OCI-M1 (cell line): ENCODE measurements at regions not wholly inside any gene's neighbourhood (a gene's known extent, or its start where the extent isn't known, plus 50 kb on each side); places are given as distances from the start of the nearest gene placed in this dataset.
A peak's percentile ranks its signal among the peaks of the same experiment; 100 is the strongest.

Source experiments
- DNase-seq: peaks from one replicate; lab custom pipeline; 2025; lab: John Stamatoyannopoulos, UW

DNA sequence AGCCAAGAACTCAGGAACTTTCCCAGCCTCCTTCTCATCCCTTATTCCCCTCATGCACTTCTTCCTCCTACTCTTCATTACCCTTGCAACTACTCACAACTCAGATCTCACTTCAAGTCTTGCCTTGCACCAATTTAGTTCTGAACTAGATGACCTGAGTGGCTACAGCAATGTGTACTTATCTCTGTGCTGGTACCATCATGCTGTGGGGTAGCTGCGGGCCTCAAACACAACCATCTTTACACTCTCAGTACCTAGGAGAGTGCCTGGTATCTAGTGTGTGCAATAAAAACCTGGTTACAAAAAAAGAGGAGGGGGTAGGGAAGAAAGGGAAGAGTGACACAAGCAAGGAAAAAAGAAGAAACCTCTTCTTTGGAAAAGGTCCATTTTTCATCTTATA, 219.0 kb downstream of the SPTSSA start:
- no peak for DNase-seq

DNA sequence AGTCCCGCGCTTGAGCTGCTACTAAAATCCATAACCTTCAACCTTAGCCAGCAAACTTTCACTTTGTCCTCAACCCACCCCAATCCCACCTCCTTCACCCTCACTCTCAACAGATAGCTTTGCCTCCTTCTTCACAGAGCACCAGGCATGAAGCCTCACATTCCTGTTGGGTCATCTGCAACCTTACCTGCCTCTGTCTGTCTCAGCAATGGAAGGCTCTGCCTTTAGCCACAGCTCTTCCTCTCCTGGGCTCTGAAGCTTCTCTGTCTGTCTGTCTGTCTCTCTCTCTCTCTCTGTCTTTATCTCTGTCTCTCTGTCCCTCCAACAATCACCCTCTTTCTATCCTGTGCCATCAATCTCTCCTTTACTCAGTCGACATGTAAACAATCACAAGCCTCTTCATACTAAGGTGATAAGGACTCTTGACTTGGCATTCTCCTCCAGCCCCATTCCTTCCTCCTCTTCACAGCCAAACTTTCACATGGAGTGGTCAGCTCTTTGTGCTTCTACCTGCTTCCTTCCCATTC, 220.8 kb downstream of the SPTSSA start:
- DNase-seq, result no peak

DNA sequence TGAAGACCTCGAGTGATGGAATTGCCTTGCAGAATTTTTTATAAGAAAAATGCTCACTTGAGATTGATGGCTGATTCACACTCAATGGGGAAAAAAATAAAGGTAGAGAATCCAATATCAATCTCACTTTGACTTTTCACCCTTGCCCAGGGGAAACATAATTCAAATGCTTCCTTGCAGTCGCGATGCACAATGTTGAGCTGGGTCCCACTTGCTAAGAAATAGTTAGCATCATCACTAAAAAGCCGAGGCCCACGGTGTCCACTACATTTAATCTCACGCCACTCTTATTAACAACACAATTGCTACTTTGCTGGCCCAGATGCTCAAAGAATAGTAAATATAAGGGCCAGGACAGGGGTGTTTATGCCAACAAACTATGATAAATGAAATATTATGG, 223.4 kb downstream of the SPTSSA start:
- DNase-seq, result no peak

DNA sequence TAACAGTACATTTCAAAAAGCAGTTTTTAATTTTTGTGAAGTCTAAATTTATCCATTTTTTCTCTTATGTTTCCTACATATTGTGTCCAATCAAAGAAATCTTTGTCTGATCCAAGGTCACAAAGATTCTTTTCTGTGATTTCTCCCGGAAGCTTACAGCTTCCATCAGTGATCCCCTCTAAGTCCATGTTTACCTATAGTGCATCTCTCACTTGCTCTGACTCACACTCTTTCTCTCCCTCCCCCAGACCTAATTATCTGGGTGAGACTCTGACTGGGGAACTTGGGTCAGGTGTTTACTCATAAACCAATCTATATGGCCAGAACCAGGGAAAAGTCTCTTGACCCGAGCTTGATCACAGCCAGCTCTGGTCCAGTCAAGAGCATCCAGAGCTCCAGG, 224.4 kb downstream of the SPTSSA start:
- DNase-seq, result no peak

DNA sequence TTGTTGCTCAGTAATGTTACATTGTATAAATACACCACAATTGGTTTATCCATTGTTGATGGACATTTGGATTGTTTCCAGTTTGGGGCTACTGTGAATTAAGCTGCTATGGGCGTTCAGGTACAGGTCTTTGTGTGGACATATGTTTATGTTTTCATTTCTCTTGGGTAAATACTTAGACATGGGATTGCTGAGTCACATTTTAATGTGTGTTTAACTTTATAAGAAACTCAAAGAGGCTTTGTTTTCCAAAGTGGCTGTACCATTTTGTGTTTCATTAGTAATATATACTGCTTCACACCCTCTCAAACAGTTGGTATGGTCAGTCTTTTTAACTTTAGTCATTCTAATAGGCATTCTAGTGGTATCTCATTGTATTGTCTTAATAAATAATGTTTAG, 225.0 kb downstream of the SPTSSA start:
- DNase-seq, result no peak

DNA sequence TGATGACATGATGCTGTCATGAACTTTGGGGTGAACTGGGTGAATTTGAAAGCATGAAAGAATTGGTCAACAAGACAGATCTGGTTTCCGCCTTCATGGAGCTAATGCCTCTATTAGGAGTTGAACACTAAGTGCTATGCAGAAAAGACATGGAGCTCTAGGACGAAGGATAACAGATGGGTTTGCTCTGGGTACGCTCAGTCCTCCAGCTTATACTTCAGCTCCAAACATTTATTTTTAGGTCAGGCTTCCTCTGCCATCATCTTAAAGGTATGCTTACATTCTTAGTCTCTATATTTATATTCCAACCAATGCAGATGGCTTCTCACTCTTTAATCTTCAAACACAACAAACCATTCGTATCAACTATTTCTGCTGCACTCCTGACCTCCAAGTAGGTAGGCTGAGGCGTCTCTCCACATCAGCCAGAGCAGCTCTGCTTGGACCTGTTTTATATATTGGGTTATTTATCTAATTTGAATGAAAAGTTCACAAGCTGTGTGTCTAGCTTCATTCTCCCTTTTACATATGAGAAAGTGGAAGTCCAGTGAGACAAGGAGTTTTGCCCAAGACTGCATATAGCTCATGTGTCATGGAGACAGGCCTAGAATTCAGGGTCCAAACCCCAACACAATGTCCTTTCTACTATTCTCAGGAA, 226.3 kb downstream of the SPTSSA start:
- DNase-seq, result no peak

DNA sequence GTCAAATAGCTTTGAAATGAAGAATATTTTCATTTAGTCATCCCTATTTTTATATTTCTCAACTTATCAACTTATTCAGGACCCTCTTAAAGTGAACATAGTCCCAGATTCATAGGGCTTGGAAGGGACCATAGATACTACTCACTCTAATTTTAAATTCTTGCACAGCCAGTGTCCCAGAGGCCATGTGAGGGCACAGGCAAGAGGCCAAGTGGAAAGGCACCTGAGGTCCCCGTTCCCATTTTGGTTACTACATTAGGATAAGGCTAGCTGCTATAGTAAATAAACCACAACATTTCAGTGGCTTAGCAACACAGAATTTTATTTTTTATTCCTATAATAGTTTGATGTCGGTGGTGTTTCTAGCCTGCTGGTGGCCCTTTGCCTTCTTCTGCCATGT, 227.8 kb downstream of the SPTSSA start:
- DNase-seq, result no peak

DNA sequence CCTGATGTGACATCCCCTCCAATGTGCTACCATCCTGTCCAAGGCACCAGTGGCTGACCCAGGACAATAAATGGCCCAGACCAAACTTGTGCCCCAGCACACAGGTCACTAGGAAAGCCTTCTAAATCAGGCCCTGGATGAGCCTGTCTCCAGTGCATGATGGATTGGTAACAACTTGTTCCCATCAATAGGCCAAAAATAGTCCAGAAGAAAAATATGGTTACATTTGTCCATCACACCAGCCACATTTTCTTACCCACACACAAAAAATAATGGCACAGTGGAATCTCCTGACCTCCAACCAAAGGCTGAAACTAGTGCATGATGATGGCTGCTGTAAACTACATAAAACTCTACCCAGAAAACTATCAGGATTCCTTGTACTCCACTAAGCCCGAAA, 228.4 kb downstream of the SPTSSA start:
- DNase-seq, result no peak

DNA sequence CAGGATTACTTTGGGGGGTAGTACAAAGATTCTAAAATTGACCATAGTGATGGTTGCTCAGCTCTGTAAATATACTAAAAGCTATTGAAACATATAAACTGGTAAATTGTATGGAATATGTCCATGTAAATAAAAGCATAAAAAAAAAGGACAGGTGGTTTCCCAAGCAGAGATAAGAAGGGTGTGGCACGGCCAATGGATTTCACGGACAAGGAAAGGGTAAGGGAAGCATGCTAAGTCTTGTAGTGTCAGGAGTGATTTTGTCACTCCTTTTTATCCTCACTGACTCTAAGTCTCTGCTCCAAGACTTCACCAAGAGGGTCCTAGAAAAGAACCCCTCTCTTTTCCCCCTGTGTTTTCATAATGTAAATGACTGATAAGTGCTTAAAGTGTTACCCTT, 229.2 kb downstream of the SPTSSA start:
- DNase-seq, result no peak

DNA sequence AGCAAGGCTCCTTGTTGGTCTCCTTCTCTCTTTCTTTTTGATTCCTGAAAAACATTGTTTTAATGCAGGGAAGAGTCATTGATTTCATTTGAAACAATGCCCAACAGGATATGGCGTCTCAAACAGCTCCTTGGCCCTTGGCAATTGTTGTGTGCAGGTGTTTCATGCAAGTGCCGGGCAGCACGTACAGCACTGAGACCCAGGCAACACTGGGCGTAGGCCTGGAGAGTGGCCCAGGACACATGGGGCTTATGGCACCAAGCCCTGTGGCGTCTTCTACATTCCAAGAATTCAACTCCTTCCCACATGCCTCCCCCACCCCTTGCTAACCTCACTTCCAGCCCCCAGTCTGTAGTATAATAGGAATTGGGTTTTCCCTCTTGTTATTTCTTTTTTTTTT, 230.4 kb downstream of the SPTSSA start:
- no peak for DNase-seq

DNA sequence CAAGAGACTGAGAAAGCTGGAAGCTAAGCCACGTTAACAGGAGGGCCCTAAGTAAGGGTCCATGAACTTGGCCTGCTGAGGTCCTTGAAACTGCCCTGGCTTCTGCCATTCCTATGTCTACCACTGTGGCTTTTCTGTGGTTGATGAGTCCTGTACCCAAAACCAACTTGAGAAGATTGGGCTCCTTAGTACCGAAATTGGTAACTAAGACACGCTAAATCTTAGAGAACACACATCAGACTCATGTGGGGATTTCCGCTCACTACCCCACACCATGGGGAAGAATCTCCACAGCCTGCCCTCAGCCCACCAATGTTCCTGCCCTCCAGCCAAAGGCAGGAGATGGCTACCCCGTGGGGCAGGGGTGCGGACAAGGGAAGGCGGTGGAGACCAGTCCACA, 232.9 kb downstream of the SPTSSA start:
- no peak for DNase-seq

DNA sequence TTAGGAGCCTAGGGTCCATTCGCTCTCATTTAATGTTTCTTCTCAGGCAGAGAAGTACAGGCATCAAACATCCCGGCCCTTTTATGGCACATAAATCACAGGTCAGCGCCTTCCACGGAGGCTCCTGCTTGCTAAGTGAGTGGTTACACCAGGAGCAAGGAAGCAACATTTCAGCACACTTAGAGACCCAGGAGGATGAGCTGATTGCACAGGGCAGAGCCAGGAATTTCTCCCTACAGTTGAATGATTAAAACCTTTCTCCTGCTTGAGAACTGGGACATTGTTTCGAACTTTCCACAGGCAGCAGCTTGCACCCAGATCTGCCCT, 233.4 kb downstream of the SPTSSA start:
- no peak for DNase-seq

DNA sequence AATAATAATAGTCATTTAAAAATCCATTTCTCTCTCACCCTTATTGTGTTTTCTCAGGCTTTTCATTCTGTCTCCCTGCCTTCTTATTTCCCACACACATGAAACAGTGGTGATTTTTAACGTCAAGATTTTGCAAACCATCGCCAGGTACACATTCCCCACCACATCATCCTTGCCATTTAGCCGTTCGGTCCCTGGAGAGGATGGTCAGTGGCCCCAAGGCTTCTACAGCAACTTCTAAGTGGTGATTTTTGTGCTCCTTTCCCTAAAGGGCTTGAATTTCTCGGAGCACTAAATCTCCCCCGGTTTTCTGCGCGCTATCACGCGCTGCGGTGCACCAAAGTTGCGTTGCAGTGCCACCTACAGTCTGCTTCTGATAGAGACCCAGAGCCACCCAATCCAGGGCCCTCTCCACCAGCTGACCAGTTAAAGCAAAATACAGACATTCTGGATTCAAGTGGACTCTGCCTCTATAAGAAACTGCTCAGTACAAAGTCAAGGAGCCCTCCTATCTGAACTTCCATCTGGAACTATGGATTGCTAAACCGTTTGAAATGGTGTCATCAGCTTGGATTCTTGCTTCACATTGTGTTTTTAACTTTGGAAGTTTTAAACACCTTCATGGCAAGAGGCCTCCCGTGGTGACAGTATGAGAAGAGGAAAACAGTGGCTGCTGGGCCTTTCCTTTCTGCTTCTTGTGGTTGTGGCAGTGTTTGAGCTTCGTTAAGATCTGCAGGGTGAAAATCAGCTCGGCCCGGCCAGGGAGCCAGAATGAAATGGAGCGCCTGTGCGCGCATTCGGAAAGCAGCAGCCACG, 234.0 kb downstream of the SPTSSA start:
- peak; percentile 70 for DNase-seq

DNA sequence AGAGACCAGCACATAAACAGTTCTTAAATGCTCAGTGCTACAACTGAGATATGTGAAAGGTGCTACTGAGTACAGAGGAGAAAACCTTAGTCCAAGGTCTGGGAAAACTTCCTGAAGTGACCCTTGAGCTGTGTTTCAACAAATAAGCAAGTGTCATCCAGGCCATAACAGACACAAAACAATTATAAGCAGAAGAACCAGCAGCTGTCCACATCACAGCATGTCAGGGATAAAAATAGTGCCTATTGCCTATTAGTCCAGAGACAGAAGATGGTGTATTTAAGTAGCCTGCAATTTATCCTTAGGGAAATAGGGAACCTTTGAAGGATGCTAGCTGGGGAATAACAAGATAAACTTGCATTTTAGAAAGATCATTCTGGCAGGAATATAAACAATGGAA, 237.8 kb downstream of the SPTSSA start:
- no peak for DNase-seq

DNA sequence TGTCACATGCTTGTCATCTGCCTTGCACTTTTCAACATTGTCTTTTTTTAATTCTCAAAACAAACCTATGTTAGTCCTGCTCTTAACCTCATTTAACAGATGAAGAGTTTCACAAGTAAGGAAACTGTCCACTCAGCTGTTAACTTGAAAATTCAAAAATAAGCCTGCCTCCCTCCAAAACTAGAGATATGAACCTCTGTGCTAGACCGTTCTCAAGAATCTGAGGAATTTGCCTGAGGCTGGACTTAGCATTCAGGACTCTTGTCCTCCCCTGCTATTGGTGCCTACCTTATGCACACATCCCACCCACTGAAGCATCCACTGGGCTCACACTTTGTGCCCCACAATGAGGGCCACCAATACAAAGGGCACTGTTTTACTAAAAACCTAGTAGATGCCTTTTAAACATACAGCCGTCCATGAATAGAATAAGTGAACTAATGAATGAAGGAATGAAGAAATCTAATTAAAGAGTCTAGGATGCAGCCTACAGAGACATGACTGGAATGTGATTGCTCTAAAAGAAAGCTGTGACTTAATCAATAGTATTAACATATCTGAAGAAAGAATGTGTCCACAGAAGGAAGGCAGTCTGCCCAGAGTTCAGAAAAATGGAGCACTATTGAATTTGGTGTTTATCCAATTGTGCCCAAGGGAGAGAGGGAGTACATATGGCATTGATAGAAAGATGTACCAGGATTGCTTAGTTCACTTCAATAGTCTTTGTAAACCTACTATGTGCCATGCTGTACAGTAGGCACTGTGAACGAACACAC, 238.5 kb downstream of the SPTSSA start:
- no peak for DNase-seq

DNA sequence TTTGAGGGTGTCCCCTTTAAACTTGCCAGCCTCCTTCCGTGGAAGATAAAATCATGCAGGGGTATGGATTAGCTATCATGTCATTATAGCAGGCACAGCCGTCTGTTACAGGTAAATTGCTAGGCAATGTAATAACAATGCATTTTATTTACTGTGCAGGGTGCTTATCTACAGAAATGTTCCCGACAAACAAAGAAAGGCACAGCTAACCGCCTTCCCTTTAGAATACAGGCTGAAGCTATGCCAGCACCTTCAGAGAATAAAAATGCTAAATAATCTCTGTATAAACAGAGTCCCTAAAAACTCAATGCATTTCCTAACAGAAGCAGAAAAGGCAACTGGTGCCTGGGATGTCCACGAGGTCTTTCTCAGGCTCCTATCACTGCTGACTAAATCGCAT, 239.2 kb downstream of the SPTSSA start:
- no peak for DNase-seq

DNA sequence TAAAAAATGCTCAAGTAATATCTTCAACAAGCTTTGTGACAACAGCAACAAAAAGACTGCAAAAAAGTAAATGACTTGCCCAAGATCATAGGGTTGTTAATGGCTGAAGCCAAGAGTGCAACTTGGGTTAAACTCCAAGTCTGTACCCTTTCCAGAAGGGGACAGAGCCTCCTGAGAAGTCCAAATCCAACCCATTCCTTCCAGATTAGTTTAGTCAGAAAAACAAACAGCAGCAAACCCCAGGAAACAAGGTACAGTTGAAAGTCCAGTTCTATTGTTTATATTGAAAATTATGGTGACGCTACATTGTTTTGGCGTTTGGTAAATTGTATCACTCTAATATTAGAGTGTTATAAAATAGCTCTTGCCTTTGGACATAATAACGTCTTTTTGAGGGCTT, 239.9 kb downstream of the SPTSSA start:
- no peak for DNase-seq

DNA sequence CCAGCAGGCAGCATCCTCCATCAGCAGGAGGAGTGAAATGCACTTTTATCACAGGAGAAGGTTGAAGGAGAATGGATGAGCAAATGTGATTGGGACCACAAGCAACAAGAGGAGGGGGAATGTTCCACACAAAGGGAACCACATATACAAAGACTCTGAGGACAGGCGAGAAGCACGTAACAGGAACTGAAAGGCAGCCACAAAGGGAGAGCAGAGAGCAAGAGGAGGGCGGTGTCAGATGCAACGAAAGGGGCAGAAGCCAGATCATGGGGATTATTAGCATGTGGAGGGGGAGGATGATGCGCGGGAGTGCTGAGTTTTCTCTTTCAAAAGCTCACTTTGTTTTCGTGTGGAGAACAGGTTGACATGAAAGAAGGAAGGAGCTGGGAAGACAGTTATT, 241.1 kb downstream of the SPTSSA start:
- DNase-seq, result peak; percentile 6

DNA sequence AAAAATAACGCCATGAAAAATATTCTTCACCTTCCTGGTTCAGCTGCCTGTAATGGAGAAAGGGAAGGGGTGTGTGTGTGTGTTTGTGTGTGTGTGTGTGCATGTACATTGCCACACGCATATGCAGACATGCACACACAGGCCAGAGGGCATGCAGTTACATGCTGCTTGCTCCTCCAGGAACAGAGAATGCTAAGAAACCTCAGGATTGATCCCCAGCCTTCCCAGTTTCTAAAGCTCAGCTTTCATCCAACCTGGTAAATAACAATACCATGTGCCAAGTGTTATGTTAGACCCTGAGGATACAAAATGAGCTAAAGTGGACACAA, 241.7 kb downstream of the SPTSSA start:
- no peak for DNase-seq

DNA sequence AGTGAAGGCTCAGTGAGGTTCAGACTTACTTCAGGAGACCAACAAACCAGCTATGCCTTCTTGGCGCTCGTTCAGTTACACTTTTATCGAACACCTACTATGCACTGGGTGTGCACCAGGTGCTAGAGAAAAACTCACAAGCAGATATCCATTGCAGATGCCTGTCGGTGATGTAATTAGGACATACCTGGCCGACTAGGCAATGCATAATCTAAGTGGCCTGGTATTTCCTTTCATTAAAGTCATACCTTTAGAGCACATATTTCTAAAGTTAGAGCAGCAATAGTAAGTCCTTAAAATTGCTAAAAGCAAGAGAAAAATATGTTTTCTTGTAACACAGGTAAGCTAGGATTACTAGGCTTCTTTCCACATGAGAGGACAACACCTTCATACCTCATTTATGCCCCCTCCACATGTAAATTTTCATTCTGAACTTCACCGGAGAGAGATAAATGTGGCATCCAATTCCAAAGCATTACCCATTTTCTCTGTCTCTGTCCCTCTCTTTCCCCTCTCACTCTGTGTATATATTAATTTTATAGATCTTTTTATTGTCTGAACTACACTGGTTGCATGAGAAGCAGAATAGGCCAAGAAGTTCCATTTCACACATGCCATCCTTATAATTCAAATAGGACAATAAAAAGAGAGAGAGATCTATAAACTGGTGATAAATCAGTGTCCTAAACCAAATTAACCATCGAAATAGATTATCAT, 242.2 kb downstream of the SPTSSA start:
- no peak for DNase-seq

DNA sequence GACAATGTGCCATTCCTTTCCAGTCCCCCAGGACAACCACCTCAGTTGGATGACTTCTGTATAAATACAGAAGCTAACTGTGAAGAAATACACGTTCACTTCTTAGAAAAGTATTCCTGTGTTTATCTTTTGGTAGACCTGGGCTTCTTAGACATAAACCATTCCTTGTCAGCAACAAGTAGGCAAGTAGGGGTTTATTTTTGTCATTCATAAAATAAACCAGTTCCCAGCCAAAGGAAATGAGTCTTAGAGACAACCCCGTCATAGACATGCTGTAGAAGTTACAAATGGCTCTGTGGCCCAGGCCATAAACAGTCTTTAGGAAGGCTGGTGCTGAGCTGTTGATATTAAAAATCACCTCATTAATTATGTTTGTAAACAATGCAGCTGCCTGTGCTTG, 243.2 kb downstream of the SPTSSA start:
- DNase-seq, result no peak

DNA sequence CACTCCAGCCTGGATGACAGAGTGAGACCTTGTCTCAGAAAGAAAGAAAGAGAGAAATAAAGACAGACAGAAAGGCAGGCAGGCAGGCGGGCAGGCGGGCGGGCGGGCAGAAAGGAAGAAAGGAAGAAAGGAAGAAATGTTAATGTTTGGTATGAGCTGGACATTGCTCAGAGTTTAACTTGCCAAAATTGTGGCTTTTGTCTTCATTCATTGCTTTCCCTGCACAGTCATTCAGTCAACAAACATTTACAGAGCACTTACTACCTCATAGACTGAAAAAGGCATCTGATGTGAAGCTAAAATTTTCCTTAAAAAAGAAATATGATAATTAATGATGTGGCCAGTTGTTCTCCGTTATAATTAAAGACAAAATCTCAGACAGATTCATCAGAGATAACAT, 247.1 kb downstream of the SPTSSA start:
- DNase-seq, result no peak

DNA sequence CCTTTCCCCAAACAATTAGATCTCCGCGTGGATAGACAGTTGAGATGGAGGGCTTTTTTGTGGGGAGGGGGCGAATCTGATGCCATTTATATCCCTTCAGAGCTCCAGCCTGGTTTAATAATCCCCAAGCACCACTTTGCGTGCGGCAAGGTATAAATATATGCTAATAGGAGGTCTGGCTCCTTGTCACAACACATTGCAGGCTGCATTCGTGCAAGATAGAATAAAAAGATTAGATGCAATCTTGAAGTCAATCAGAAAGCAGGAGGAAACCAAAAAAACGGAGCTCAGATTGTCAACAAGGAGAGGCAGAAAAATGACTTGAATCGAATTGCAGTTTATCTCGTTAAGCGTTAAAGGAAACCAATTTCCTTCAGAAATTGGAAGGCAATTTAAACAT, 248.7 kb downstream of the SPTSSA start:
- no peak for DNase-seq
